ENCODE measurements at regions not wholly inside any gene's neighbourhood (a gene's known extent, or its start where the extent isn't known, plus 50 kb on each side); places are given as distances from the start of the nearest gene placed in this dataset.
A peak's percentile ranks its signal among the peaks of the same experiment; 100 is the strongest.

DNA sequence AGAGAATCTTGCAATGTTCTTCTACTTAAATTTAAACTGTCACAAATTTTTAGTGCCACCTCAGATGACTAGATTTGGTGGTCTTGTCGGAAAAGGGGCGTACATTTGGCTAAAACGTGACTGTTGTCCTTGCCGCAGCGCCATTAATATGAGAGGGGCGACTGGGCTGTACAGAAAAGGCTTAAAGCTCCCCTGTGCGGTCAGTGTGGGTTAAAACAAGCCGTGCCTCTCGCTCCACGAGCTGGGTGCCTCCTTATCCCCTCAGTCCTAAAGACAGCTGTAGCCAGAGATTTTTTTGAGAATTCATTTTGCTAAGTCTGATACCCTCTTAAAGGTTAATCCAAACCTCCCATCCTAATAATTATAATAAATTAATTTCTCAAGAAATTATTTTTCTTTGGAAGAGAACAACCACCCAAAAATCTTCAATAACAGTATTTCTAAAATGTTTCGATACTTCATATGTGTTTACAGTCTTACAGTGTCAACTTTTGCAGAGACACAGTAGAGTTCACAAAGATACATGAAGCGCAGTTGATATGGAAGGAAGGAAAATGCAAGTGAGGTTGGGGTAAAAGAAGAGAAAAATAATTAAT, 68.6 kb downstream of the C7orf25 start:
- Histone ChIP-seq H3K27ac (no peak overlapping the region), H3K36me3 (no peaks in the 10 kb centered on the region), H3K9me3 (no peaks in the 10 kb centered on the region), H3K27me3 (peaks cover 3% of the 10 kb centered on the region), H3K4me1 (peaks cover 0 to 5% (median 0%) of the 10 kb centered on the region in 4 donors), H3K4me3 (no peak overlapping the region)
- DNase-seq: peak; percentile 20
- in situ Hi-C loops (cut with MboI; ENCODE audit: low pct_ligation_motif_present in 1 of 4, low pct_unique_long_range_greater_than_20kb in 1 of 4, low sequenced_read_pairs in 3 of 4): loop anchor here in 3 of 4 donors (25.0 kb wide), 2 partner anchors 606 to 906 kb away; partner anchors contain the start of gene GLI3 (in 1 of the 3)
- WGBS, 2 donors (ENCODE audit: low coverage in 1 of 2): 39 to 61% methylated on average over 3 to 12 of the region's 12 CpGs
- intact Hi-C loops (cut with DNase I; ENCODE audit: low total_unique reads): no loop called here
- no peak for TF ChIP-seq POLR2A (IDR thresholded peaks at IDR 0.05)
- TF ChIP-seq, protein P1, sequence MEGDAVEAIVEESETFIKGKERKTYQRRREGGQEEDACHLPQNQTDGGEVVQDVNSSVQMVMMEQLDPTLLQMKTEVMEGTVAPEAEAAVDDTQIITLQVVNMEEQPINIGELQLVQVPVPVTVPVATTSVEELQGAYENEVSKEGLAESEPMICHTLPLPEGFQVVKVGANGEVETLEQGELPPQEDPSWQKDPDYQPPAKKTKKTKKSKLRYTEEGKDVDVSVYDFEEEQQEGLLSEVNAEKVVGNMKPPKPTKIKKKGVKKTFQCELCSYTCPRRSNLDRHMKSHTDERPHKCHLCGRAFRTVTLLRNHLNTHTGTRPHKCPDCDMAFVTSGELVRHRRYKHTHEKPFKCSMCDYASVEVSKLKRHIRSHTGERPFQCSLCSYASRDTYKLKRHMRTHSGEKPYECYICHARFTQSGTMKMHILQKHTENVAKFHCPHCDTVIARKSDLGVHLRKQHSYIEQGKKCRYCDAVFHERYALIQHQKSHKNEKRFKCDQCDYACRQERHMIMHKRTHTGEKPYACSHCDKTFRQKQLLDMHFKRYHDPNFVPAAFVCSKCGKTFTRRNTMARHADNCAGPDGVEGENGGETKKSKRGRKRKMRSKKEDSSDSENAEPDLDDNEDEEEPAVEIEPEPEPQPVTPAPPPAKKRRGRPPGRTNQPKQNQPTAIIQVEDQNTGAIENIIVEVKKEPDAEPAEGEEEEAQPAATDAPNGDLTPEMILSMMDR (IDR thresholded peaks at IDR 0.05): peak in 4 of 5 experiments; percentile 37 to 46 (median 40)

DNA sequence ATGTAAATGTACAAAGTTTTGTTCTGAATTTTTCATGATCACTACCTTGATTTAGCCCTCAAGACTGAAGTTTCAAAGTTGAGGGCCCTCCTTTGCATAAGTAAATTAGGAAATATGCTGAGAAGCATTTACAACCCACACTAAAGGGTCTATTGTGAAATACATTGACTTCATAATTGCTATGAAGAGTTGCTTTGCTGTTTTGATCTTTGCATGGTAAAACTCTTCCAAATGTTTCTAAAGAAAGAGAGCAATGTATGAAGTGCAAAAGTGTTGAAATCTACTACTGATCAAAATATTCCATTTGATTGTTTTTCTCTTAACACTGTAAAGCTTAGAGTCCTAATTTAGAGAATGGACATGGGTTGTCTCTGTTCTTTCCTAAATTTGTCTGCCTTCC, 77.2 kb downstream of the C7orf25 start:
- Histone ChIP-seq H3K4me1 (peaks cover 0 to 12% (median 9%) of the 10 kb centered on the region in 4 donors), H3K36me3 (no peaks in the 10 kb centered on the region), H3K4me3 (no peak overlapping the region), H3K27ac (no peak overlapping the region), H3K27me3 (no peaks in the 10 kb centered on the region), H3K9me3 (no peaks in the 10 kb centered on the region)
- TF ChIP-seq EP300 (IDR thresholded peaks at IDR 0.05; ENCODE audit: low read depth) (no peak), POLR2AphosphoS5 (IDR thresholded peaks at IDR 0.05) (no peak), POLR2A (IDR thresholded peaks at IDR 0.05) (no peak)
- TF ChIP-seq, protein P1 (IDR thresholded peaks at IDR 0.05): no peak
- intact Hi-C loops (cut with DNase I; ENCODE audit: low total_unique reads): no loop called here
- no peak for DNase-seq
- in situ Hi-C loops (cut with MboI; ENCODE audit: low pct_ligation_motif_present in 1 of 4, low pct_unique_long_range_greater_than_20kb in 1 of 4, low sequenced_read_pairs in 3 of 4): loop anchor here (10.0 to 25.0 kb wide), 3 partner anchors 597 to 897 kb away; partner anchors contain the start of gene GLI3 (in 1 of the 4)

DNA sequence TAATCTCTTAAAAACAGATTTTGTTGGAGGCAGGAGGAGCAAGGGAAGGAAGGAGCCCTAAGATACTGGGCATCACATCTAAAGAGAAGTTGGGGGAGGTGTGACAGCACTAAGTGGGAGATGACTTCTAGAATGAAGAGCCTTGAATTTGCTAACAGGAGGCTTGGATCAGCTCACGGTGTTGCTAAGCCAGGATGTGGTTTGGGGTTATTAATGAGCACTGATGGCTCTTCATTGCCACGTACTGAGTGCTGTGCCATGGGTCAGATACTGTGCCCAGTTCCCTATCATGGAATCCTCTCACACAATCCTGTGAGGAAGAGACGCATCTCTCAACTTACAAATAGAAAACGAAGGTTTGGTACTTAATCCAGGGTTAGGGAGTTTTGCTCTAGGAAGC, 78.5 kb downstream of the C7orf25 start:
- WGBS, 2 donors (ENCODE audit: low coverage in 1 of 2): 62 to 79% methylated on average over 4 of the region's 4 CpGs
- peaks cover 0 to 12% (median 9%) of the 10 kb centered on the region in 4 donors for H3K4me1 ChIP-seq
- H3K9me3 ChIP-seq: no peaks in the 10 kb centered on the region
- TF ChIP-seq, protein P1 (IDR thresholded peaks at IDR 0.05): no peak
- TF ChIP-seq POLR2A (IDR thresholded peaks at IDR 0.05) (no peak), EP300 (IDR thresholded peaks at IDR 0.05; ENCODE audit: low read depth) (no peak), POLR2AphosphoS5 (IDR thresholded peaks at IDR 0.05) (no peak)
- no peaks in the 10 kb centered on the region for H3K27me3 ChIP-seq
- no peak for DNase-seq
- no peaks in the 10 kb centered on the region for H3K36me3 ChIP-seq
- no peak overlapping the region for H3K4me3 ChIP-seq
- intact Hi-C loops (cut with DNase I; ENCODE audit: low total_unique reads): no loop called here
- H3K27ac ChIP-seq: no peak overlapping the region
- in situ Hi-C loops (cut with MboI; ENCODE audit: low pct_ligation_motif_present in 1 of 4, low pct_unique_long_range_greater_than_20kb in 1 of 4, low sequenced_read_pairs in 3 of 4): loop anchor here (10.0 to 25.0 kb wide), 3 partner anchors 596 to 896 kb away; partner anchors contain the start of gene GLI3 (in 1 of the 4)

DNA sequence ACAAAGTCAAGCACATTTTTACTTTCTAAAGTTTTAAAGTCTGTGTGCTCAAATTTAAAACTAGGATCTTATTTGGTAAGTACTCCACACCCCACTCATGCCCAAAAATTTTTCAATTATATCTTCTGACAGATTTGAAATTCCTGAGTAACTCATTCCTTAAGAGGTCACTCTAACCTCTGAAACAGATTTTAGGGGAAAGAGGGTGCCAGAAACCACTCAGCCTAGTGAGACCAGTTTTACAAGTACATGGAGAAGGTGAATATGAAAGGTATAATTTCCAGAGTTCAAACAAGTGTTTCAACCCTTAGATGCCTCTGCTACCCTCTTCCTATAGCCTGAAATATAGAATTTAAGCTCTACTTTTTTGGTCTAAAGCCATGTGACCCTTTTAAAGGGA, 79.2 kb downstream of the C7orf25 start:
- intact Hi-C loops (cut with DNase I; ENCODE audit: low total_unique reads): no loop called here
- TF ChIP-seq, protein P1 (IDR thresholded peaks at IDR 0.05): no peak
- TF ChIP-seq POLR2A (IDR thresholded peaks at IDR 0.05): no peak
- no peak for TF ChIP-seq EP300 (IDR thresholded peaks at IDR 0.05; ENCODE audit: low read depth)
- no peak for TF ChIP-seq POLR2AphosphoS5 (IDR thresholded peaks at IDR 0.05)

More for the DNA sequence above, 79.2 kb downstream of the C7orf25 start:
- in situ Hi-C loops (cut with MboI; ENCODE audit: low pct_ligation_motif_present in 1 of 4, low pct_unique_long_range_greater_than_20kb in 1 of 4, low sequenced_read_pairs in 3 of 4): loop anchor here (10.0 to 25.0 kb wide), 3 partner anchors 595 to 895 kb away; partner anchors contain the start of gene GLI3 (in 1 of the 4)
- no peaks in the 10 kb centered on the region for H3K36me3 ChIP-seq
- H3K27ac ChIP-seq: no peak overlapping the region
- no peak overlapping the region for H3K4me3 ChIP-seq
- H3K27me3 ChIP-seq: no peaks in the 10 kb centered on the region
- H3K9me3 ChIP-seq: no peaks in the 10 kb centered on the region
- no peak for DNase-seq
- H3K4me1 ChIP-seq: peaks cover 0 to 12% (median 9%) of the 10 kb centered on the region in 4 donors

Measured in transverse colon (tissue), 4 donors.